HG03521 (cell line): ENCODE measurements at regions not wholly inside any gene's neighbourhood (a gene's known extent, or its start where the extent isn't known, plus 50 kb on each side); places are given as distances from the start of the nearest gene placed in this dataset.
"Not testable (repeated sequence)": the region's sequence is repeated elsewhere in the genome, so short reads cannot be mapped to it uniquely, and the experiment has no call there.

Experiments
- ATAC-seq: cut with Tn5 transposase; IDR thresholded peaks from one replicate; pipeline ENCODE4 v1.9.1; 2021; ENCODE audit warnings: mild to moderate bottlenecking, moderate library complexity; ENCODE audit not compliant: unreplicated experiment

DNA sequence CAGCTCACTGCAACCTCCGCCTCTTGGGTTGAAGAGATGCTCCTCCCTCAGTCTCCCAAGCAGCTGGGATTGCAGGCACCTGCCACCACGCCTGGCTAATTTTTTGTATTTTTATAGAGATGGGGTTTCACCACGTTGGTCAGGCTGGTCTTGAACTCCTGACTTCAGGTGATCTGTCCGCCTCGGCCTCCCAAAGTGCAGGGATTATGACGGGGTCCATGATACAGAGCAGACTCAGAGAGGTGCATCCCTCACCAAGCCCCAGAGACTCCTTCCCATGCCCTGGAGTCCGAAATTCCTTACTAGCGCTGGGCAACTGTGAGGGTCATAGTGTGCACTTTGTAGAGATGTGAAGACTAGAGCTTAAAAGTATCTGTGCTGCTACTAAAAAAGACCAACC lies 99.8 kb upstream of the IRX4 start:
- ATAC-seq: not testable (repeated sequence)

DNA sequence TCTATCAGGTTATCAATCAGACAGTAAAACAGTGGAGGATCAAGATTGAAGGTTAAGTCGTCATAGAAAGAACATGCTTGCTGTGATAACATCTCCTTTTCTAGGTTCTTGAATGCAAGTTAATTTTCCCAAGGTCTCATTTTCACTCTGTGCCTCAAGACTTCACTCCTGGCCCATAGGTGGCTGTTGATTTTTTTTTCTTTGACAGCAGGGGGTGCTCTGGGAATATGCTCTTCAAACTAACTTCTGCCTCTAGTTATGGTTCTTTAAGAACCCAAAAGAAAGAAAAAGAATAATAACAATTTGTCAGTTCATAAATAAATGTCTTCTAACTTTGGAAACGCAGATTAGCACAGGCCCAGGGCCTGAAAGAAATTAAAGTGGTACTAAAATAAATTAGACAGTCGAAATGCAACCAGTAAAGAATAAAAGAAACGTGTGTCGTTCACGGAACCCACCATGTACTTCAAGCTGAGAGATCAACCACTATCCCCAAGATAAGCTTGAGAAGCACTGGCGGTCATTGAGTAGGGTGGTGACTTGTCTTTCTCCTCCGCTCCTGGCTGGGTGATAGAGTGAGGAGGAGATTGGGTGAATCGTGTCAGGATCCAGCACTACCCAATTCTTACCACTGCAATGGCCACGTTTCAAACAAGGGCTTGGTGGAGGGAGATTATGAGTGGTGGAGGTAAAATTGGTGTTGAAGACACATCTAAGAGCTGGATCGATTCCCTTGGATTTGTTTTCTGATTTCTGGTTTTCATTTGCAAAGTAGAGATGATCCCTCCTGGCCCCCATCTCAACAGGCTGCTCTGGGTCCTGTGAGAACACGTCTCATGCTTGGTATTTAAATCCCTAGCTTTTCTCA lies 93.4 kb upstream of the IRX4 start:
- no peak for ATAC-seq

DNA sequence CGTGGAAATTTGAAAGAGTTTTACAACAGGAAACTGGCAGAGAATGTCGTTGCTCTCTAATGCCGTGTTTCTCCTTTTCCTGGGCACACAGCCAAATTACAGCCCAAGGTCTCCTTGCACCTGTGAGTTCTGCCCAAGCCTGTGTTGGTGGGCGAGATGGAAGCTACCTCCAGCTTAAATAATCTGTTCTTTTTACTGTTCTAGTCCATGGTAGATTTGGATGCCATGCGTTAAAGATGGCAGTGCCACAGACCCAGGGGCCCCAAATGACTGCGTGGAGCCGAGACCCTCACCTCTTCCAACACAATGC lies 92.6 kb upstream of the IRX4 start:
- no peak for ATAC-seq

DNA sequence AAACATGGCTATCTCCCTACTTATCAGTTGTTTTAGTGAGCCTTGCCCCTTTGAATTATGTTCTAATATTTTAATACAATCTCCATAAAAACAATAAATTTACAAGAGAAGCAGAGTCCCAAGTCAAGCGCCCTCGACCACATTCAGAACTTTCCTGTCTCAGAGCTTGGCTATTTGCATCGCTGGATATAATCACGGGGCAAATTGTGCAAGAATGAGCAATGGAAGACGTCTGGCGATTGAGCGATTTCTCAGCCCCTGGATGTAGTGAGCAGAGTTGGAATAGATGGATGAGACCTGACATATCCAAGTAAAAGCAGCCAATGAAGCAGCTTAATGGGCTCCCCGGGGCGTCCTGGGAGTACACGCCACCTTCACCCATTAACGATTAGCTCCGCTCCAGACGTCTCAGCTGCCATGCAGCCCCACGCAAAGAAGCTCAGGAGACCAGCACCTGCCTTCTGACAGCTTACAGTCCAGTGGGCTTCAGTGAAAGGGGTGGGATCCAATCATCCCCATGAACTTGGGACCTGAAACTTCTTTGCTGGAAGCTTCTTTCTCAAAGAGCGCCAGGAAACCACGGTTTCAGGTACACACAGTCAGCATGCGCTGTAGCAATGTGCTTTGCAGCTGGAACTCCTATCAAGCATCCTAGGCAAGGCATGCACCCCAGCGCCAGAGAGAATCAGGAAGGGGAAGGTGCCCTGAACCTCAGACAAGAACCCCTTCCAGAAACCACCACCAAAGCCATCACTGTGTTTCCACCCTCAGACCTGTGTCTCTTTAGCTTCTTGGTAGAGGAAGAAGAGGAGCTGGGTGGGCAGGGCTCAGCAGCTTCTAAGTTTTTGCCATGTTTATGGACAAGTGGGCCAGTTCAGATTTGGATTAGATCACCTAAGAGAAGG lies 92.0 kb upstream of the IRX4 start:
- no peak for ATAC-seq

DNA sequence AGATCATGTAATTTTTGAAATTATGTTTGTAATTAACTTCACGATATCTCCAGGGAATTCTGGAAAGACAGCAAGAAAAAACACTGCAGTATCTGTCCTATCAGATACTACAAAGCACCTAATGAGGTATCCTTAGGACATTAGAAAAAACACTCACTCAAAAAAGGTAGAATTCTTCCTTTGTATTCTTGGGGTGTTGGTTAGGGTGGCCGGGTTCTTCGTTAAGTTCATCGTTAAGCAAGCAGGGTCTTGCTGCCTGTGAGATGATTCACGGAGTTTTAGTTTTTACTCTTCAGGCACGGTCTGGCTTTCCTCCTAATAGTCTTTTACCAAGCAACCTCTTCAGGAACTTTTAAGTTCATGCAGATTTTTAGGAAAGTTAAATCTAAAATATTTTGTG lies 91.4 kb upstream of the IRX4 start:
- no peak for ATAC-seq

DNA sequence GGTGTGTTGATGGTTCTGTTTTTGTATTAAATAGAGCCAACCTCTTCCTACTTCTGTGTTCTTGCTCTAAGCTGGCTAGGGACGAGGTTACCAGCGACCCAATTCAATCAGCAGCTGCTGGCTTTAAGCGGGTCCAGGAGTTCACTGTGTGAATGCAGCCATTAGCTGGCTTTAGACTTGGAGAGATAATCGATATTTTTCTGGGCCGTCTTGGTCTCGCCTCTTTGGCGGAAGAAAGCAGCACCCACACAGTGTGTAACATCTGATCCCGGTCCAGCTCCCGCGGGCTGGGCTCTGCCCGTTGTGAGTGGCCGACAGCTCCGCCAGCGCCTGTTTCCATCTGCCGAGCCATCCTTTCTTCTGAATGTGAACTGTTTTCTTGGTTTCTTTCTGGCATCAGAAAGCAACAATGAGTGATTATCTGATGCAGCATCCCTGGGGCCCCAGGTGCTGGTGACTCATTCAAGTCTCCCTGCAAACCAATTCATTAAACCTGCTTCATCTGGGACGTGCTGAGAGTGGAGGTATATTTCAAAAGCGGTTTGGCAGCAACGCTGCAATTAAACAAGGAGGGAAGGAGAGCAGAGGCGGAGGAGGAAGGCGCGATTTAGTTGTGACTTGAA lies 90.8 kb upstream of the IRX4 start:
- no peak for ATAC-seq

DNA sequence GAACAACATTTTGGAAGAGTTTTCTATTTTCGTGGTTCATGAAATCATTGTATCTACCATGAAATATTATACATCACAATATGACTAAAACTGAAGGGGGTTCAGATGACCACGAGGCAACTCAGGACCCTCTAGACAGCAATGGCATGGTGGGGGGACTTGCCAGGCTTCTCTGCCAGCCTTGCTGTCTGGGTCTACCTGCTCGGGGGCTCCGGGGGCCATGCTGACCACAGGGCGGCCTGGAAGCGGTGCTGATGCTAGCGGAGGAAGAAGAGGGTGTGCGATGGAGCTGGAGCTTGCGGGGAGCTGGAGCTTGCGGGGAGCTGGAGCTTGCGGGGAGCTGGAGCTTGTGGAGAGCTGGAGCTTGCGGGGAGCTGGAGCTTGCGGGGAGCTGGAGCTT lies 89.2 kb upstream of the IRX4 start:
- no peak for ATAC-seq

DNA sequence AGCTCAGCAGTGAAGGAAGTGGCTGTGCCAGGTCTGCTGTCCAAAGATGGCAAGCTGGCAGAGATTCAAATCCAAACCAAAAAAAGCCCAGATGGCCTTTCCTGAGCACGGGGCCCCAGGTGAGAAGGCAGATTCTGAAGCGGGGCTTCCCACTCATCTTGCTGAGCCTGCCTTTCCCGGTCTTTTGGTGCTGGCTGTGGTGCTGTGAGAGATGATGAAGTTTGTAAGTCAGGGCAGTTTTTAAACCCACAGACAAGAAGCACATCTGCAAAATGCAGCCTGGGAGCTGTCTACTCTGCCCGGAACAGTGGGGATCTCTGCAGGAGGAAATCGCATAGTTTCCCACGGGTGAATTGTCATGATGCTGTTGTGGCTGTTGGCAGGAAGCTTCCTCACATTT lies 85.0 kb upstream of the IRX4 start:
- no peak for ATAC-seq

DNA sequence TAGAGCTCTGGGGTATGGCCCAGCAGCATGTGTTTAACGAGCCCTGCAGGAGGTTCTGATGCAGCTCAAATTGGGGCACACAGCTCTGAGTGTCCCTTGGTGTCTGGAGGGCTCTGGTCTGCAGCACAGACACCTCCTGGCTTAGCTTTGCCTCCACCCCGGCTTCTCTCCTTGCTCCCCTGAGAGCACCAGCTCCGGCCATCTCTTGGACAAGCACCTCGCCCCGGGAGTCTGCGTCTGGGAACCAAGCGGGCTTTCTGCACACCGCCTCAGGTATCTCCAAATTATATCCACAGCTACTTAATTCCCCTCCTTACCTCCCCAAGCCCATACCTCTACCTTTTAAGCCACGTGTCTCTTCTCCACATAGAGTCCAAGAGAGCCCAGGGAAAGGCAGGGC lies 83.7 kb upstream of the IRX4 start:
- ATAC-seq: no peak

DNA sequence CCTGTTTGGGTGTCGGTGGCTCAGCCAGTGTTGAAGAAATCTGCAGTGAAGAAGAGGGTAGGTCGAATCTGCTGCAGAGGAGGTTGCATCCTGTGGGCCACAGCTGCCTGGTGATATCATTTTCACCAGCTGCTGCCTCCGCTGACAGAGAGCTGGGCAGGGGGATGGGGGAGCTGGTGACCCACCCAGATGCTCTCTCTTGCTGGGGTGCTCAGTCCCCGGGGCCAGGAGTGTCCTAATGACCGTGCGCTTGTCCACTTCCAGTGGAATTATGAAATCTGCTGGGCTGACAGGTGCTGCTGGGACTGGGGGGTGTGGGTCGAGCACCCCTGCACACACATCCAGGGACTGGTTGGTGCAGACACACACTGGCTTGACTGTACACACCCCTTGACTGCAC lies 83.2 kb upstream of the IRX4 start:
- ATAC-seq: no peak

DNA sequence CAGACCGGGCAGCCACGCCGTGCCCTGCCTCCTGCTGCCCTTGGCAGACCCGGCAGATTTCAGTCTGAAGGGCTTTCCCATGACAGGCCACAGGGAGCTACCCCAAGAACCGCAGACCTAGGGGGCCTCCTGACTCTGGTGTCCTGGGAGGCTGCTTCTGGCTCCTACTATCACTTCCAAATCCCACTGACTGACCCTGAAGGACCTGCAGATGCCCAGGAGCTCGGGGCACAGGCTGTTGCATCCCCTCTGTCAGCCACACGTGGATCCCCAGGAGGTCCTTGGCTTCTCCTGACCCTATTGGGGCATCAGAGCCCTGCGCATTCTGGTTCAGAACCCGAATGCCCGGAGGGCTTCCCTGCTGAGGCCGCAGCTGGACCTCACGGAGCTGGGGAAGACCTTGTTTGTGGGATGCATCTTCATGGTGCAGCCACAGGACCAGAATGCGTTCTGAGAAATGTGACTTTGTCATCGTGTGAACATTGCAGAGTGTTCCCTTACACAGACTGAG lies 81.3 kb upstream of the IRX4 start:
- no peak for ATAC-seq

DNA sequence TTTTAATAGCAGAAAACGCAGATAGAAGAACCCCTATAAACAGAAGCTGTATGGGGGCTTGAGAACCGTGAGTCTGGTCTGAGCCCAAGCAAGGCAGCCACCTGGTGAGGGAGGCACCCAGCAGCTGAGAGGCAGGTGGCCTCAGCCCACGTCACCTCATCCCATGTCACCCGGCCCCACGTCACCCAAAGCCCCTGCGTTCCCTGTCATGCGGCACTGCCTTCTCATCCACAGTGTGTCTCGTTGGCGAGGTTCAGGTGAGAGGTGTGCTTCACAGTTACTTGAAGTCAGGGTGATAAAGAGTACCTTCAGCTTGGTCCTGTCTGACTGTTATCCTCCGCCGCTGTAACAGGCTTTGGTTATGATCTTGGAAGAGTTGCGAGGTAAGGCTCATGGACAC lies 80.6 kb upstream of the IRX4 start:
- ATAC-seq: no peak

DNA sequence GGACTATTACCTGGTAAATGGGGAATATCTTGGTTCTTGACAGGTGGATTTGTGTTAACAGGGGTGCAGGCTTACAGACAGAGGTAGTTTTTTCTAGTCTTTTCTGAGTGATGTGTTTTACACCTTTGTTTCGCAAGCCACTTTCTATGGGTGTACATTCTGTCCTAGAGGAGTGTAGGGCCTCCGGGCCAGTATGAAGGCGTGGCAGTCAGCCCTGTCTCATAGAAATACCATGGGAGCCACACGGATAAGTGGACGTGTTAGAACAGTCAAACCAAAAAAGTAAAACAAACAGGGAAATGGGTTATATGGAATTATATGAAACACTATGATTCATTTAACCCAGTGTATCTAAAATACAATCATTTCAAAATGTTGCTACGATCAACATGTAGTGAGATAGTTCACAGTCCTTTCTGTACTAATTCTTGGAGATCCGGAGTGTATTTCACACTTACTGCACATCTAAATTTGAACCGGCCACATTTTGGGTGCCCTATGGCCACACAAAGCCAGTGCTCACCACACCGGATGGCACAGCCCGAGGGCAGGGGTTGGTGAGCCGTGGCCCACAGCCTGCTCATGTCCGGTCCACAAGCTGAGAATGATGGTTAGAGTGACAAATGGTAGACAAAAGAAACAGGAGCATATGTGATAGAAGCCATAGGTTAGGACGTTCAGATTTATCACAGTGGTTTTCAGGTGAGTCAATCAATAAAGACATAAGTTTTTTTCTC lies 80.1 kb upstream of the IRX4 start:
- no peak for ATAC-seq

DNA sequence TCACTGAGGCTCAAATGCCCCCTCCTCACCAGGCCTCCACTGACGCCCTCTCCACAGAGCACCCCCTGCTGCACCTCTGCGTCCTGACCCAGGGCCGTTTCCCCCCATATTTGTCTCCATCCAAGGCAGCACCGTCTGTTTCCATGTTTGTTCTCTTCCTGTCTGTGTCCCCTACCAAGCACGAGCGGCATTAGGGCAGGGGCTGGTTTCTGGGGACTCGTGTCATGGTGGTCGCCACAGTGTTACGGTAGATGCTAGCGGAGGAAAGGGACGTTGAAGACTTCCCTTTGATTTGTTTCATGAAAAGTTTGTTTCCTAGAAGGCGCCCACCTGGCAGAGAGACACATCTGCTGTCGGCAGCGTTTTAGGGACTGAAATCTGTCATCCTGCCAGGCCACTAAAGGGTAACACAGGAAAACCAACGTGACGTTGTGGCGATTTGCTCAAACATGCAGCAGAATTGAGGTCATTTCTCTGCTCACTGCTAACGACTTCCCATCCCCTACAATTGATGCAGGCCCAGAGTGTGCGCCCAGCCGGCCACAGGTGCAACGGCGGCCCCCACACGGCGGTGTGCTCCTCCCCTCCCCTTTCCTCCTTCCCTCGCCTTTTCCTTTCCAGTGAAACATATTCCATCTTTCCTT lies 79.3 kb upstream of the IRX4 start:
- no peak for ATAC-seq

DNA sequence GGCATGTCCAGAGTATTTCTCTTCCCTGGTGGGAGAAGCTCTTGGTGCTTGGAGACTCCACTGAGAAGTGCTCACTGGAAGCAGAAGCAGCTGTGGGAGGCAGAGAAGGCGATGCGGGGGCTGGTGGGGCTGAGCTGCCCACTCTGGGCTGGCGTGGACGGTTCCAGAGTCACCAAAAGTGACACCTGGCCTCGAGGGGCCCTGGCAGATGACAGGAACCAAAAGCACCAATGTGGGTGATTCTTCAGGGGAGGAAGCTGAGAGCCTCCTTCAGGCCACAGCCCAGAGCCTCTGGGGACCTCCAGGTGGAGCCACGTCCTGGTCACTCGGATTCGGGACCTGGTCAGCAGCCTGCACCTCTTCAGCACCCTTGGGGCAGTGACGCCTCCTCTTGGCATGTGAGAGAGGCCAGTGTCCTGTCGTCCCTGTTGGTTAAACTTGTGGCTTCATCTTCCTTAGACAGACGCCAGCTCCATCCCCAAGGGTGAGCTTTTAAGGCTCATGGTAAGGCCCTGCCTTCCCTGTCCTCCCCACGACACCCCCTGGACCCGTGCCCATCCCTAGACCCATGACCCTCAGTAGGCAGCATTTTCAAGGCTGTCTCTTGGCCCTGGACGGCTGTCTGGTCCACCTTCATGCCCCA lies 78.7 kb upstream of the IRX4 start:
- no peak for ATAC-seq

DNA sequence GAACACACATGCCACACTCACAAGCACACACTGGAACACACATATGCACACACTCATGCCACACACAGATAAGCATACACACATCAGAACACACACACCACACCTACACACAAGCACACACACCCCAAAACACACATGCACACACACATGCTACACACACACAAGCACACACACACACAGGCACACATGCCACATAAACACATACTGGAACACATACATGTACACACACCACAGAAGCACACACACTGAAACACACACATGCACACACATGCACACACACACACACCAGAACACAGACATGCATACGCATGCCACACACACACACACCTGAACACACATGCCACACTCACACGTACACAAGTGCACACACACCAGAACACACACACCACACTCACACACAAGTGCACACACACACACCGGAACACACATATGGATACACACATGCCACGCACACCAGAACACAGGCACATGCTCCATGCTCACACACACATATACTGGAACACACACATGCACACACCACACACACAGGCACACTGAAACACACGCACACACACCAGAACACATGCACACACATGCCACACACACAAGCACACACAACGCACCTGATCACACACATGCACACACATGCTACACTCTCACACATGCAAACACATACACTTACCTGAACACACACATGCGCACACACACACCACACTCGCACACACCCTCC lies 78.0 kb upstream of the IRX4 start:
- no peak for ATAC-seq

DNA sequence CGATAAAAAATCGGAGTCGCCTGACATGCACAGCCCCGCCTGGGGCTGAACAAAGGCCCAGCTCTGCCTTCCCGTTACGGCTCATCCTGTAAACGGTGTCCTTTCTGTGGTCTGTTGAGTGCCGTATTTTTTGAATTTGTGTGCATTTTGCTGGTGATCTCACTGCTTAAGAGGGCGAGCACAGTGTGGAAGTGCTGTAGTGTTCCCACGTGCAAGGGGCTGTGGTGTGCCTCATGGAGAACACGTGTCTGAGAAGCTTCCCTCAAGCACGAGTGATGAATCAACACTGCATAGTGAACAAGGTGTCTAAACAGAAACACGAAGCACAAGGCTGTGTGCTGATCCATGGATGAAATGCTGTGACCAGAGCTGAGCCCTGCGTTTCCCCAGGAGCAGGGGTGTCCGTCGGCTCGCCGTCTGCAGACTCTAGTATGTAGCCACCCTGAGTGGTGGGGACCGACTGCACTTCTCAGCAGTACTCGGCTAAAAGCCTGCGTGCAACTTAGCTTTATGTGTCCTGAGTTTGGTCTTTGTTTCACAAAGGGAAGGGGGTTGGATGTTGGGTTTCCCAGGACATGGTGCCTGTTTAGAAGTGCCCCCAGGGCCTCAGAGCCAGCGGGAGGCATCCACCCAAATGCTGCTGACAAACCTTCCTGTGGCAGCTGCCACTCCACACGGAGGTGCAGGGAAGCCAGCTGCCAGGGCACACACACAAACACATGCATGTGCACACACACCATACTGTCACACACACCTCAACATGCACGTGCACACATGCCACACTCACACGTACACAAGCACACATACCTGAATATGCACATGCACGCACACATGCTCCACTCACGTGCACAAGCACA lies 77.2 kb upstream of the IRX4 start:
- ATAC-seq: no peak

DNA sequence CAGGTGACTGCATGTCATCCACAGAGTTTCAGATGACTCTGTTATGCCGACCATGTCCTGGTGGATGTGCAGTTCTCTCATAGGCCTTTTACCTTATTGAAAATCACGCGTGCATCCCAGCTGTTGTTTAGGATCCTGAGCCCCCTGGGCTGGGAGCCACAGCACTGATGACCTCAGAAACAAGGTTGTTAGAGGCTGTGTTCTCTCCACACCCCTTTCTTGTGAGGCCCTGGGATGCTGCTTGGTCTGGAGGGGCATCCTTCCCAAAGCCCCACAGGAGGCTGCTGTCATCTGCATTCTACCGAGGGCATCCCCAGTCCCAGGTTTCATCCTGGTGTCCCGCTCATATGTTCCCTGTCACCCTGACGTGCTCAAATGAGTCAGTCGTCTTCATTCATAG lies 76.5 kb upstream of the IRX4 start:
- ATAC-seq: no peak
